GM12892 (cell line): ENCODE measurements at regions not wholly inside any gene's neighbourhood (a gene's known extent, or its start where the extent isn't known, plus 50 kb on each side); places are given as distances from the start of the nearest gene placed in this dataset.

Source experiments
- POLR2A ChIP-seq: IDR thresholded peaks from 2 replicates; pipeline ENCODE4 v1.6.1; 2011; ENCODE audit warnings: low read depth, low read length, control low read depth
- POLR2AphosphoS5 ChIP-seq: IDR thresholded peaks from 2 replicates; pipeline ENCODE4 v1.6.1; 2011; ENCODE audit warnings: low read depth, low read length, control low read depth

DNA sequence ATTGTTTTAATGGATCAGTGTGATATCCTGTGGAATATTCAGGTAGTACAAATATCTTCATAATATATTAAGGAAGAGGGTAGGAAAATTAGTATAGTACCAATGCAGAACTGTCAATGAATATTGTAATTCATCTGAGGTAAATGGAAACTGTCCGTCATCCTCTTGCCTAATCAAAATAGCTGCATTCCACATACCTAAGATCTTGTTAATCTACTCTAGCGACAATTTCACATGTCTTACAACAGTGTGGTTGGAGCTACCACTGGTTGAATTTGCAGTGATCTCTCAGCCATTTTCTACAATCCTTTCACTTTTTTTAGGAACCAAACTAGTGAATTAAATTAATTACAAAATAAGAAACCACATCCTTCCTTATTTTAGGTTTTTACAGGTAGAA lies 117.5 kb downstream of the PCDH18 start:
- no peak for TF ChIP-seq POLR2AphosphoS5
- no peak for TF ChIP-seq POLR2A
